ENCODE measurements at regions not wholly inside any gene's neighbourhood (a gene's known extent, or its start where the extent isn't known, plus 50 kb on each side); places are given as distances from the start of the nearest gene placed in this dataset.

- H3K4me1 Mint-ChIP-seq, result no peaks in the 10 kb centered on the region
- peaks cover 22 to 31% (median 26%) of the 10 kb centered on the region in 5 donors for H3K9me3 Mint-ChIP-seq
- Histone ChIP-seq H3K4me1 (ENCODE audit: insufficient read depth, low read length) (no peaks in the 10 kb centered on the region), H3K9me3 (ENCODE audit: low read length) (peaks cover 6% of the 10 kb centered on the region), H3K4me3 (ENCODE audit: low read length) (no peak overlapping the region), H3K27ac (ENCODE audit: low read depth, low read length) (no peak overlapping the region), H3K36me3 (ENCODE audit: insufficient read depth, low read length) (no peaks in the 10 kb centered on the region), H3K27me3 (ENCODE audit: insufficient read depth, low read length, poor library complexity, severe bottlenecking) (no peaks in the 10 kb centered on the region)
- DNase-seq, result no peak
- no peak overlapping the region for H3K27ac Mint-ChIP-seq
- CTCF ChIA-PET, result no interaction called here
- H3K36me3 Mint-ChIP-seq, result peaks cover 0 to 6% (median 0%) of the 10 kb centered on the region in 3 donors
- no peak overlapping the region for H3K4me3 Mint-ChIP-seq
- POLR2A ChIA-PET, result no interaction called here
- peaks cover 6 to 40% of the 10 kb centered on the region in 2 donors for H3K27me3 Mint-ChIP-seq
Observed at GRCh38 chr6:3603340-3604130, 146.7 kb upstream of the SLC22A23 start.

- no peak for DNase-seq
- Histone ChIP-seq H3K36me3 (ENCODE audit: insufficient read depth, low read length) (no peaks in the 10 kb centered on the region), H3K27me3 (ENCODE audit: insufficient read depth, low read length, poor library complexity, severe bottlenecking) (no peaks in the 10 kb centered on the region), H3K4me1 (ENCODE audit: insufficient read depth, low read length) (no peaks in the 10 kb centered on the region), H3K4me3 (ENCODE audit: low read length) (no peak overlapping the region), H3K9me3 (ENCODE audit: low read length) (peaks cover 6% of the 10 kb centered on the region), H3K27ac (ENCODE audit: low read depth, low read length) (no peak overlapping the region)
- H3K4me3 Mint-ChIP-seq, result no peak overlapping the region
- POLR2A ChIA-PET, result no interaction called here
- CTCF ChIA-PET, result no interaction called here
- no peak overlapping the region for H3K27ac Mint-ChIP-seq
- no peaks in the 10 kb centered on the region for H3K4me1 Mint-ChIP-seq
- H3K27me3 Mint-ChIP-seq, result peaks cover 6 to 27% of the 10 kb centered on the region in 2 donors
- H3K36me3 Mint-ChIP-seq, result peaks cover 0 to 6% (median 0%) of the 10 kb centered on the region in 3 donors
- H3K9me3 Mint-ChIP-seq, result peaks cover 22 to 31% (median 26%) of the 10 kb centered on the region in 5 donors
Observed at GRCh38 chr6:3601570-3601969, 144.7 kb upstream of the SLC22A23 start.

- no peak overlapping the region for H3K27ac ChIP-seq (ENCODE audit: low read depth, low read length)
- Mint-ChIP-seq H3K9me3 (peaks cover 17 to 22% (median 20%) of the 10 kb centered on the region in 5 donors), H3K27ac (no peak overlapping the region), H3K27me3 (peaks cover 6 to 29% of the 10 kb centered on the region in 2 donors), H3K36me3 (peaks cover 0 to 4% (median 0%) of the 10 kb centered on the region in 3 donors), H3K4me1 (no peaks in the 10 kb centered on the region), H3K4me3 (no peak overlapping the region)
- ChIA-PET CTCF (no interaction called here), POLR2A (no interaction called here)
- H3K4me3 ChIP-seq (ENCODE audit: low read length), result no peak overlapping the region
- peaks cover 4% of the 10 kb centered on the region for H3K9me3 ChIP-seq (ENCODE audit: low read length)
- H3K4me1 ChIP-seq (ENCODE audit: insufficient read depth, low read length), result no peaks in the 10 kb centered on the region
- no peaks in the 10 kb centered on the region for H3K36me3 ChIP-seq (ENCODE audit: insufficient read depth, low read length)
- no peak for DNase-seq
- H3K27me3 ChIP-seq (ENCODE audit: insufficient read depth, low read length, poor library complexity, severe bottlenecking), result no peaks in the 10 kb centered on the region
Observed at GRCh38 chr6:3597500-3598064, 140.7 kb upstream of the SLC22A23 start.

GRCh38 chr6:3596766-3597165 is 139.9 kb upstream of the SLC22A23 start:
- ChIA-PET POLR2A (no interaction called here), CTCF (no interaction called here)
- no peaks in the 10 kb centered on the region for H3K4me1 Mint-ChIP-seq
- Histone ChIP-seq H3K27me3 (ENCODE audit: insufficient read depth, low read length, poor library complexity, severe bottlenecking) (no peaks in the 10 kb centered on the region), H3K9me3 (ENCODE audit: low read length) (no peaks in the 10 kb centered on the region), H3K36me3 (ENCODE audit: insufficient read depth, low read length) (no peaks in the 10 kb centered on the region), H3K27ac (ENCODE audit: low read depth, low read length) (no peak overlapping the region), H3K4me3 (ENCODE audit: low read length) (no peak overlapping the region), H3K4me1 (ENCODE audit: insufficient read depth, low read length) (no peaks in the 10 kb centered on the region)
- no peak overlapping the region for H3K4me3 Mint-ChIP-seq
- no peaks in the 10 kb centered on the region for H3K36me3 Mint-ChIP-seq
- peaks cover 6 to 26% of the 10 kb centered on the region in 2 donors for H3K27me3 Mint-ChIP-seq
- DNase-seq, result no peak
- H3K27ac Mint-ChIP-seq, result no peak overlapping the region
- H3K9me3 Mint-ChIP-seq, result peaks cover 9 to 14% (median 12%) of the 10 kb centered on the region in 5 donors

- POLR2A ChIA-PET, result no interaction called here
- no peaks in the 10 kb centered on the region for H3K9me3 ChIP-seq (ENCODE audit: low read length)
- H3K36me3 ChIP-seq (ENCODE audit: insufficient read depth, low read length), result no peaks in the 10 kb centered on the region
- no peaks in the 10 kb centered on the region for H3K9me3 Mint-ChIP-seq
- CTCF ChIA-PET, result no interaction called here
- H3K4me1 ChIP-seq (ENCODE audit: insufficient read depth, low read length), result no peaks in the 10 kb centered on the region
- no peaks in the 10 kb centered on the region for H3K4me1 Mint-ChIP-seq
- H3K27me3 ChIP-seq (ENCODE audit: insufficient read depth, low read length, poor library complexity, severe bottlenecking), result no peaks in the 10 kb centered on the region
- no peak overlapping the region for H3K4me3 Mint-ChIP-seq
- H3K27me3 Mint-ChIP-seq, result peaks cover 4 to 22% of the 10 kb centered on the region in 2 donors
- no peak for DNase-seq
- no peaks in the 10 kb centered on the region for H3K36me3 Mint-ChIP-seq
- no peak overlapping the region for H3K4me3 ChIP-seq (ENCODE audit: low read length)
- no peak overlapping the region for H3K27ac ChIP-seq (ENCODE audit: low read depth, low read length)
- H3K27ac Mint-ChIP-seq, result no peak overlapping the region
Observed at GRCh38 chr6:3594201-3594600, 137.4 kb upstream of the SLC22A23 start.

- ChIA-PET POLR2A (no interaction called here), CTCF (no interaction called here)
- Mint-ChIP-seq H3K4me1 (no peaks in the 10 kb centered on the region), H3K27me3 (peaks cover 4 to 24% of the 10 kb centered on the region in 2 donors), H3K36me3 (no peaks in the 10 kb centered on the region), H3K4me3 (no peak overlapping the region), H3K9me3 (peaks cover 0 to 3% (median 0%) of the 10 kb centered on the region in 5 donors), H3K27ac (no peak overlapping the region)
- H3K9me3 ChIP-seq (ENCODE audit: low read length), result no peaks in the 10 kb centered on the region
- DNase-seq, result no peak
- no peaks in the 10 kb centered on the region for H3K36me3 ChIP-seq (ENCODE audit: insufficient read depth, low read length)
- no peaks in the 10 kb centered on the region for H3K4me1 ChIP-seq (ENCODE audit: insufficient read depth, low read length)
- H3K27ac ChIP-seq (ENCODE audit: low read depth, low read length), result no peak overlapping the region
- H3K4me3 ChIP-seq (ENCODE audit: low read length), result no peak overlapping the region
- no peaks in the 10 kb centered on the region for H3K27me3 ChIP-seq (ENCODE audit: insufficient read depth, low read length, poor library complexity, severe bottlenecking)
Observed at GRCh38 chr6:3593161-3593560, 136.3 kb upstream of the SLC22A23 start.

- DNase-seq, result no peak
- Mint-ChIP-seq H3K27ac (no peak overlapping the region), H3K4me3 (no peak overlapping the region), H3K27me3 (peaks cover 4 to 24% of the 10 kb centered on the region in 2 donors), H3K36me3 (no peaks in the 10 kb centered on the region), H3K9me3 (peaks cover 0 to 6% (median 3%) of the 10 kb centered on the region in 5 donors), H3K4me1 (no peaks in the 10 kb centered on the region)
- Histone ChIP-seq H3K4me1 (ENCODE audit: insufficient read depth, low read length) (no peaks in the 10 kb centered on the region), H3K36me3 (ENCODE audit: insufficient read depth, low read length) (no peaks in the 10 kb centered on the region), H3K27ac (ENCODE audit: low read depth, low read length) (no peak overlapping the region), H3K27me3 (ENCODE audit: insufficient read depth, low read length, poor library complexity, severe bottlenecking) (no peaks in the 10 kb centered on the region), H3K9me3 (ENCODE audit: low read length) (no peaks in the 10 kb centered on the region), H3K4me3 (ENCODE audit: low read length) (no peak overlapping the region)
- ChIA-PET CTCF (no interaction called here), POLR2A (no interaction called here)
Observed at GRCh38 chr6:3592371-3592941, 135.6 kb upstream of the SLC22A23 start.

GRCh38 chr6:3591970-3592369 is 135.1 kb upstream of the SLC22A23 start:
- CTCF ChIA-PET, result no interaction called here
- Mint-ChIP-seq H3K4me3 (no peak overlapping the region), H3K27me3 (peaks cover 4 to 29% of the 10 kb centered on the region in 2 donors), H3K36me3 (no peaks in the 10 kb centered on the region), H3K9me3 (peaks cover 0 to 10% (median 7%) of the 10 kb centered on the region in 5 donors), H3K27ac (no peak overlapping the region), H3K4me1 (no peaks in the 10 kb centered on the region)
- Histone ChIP-seq H3K4me1 (ENCODE audit: insufficient read depth, low read length) (no peaks in the 10 kb centered on the region), H3K9me3 (ENCODE audit: low read length) (no peaks in the 10 kb centered on the region), H3K27ac (ENCODE audit: low read depth, low read length) (no peak overlapping the region), H3K36me3 (ENCODE audit: insufficient read depth, low read length) (no peaks in the 10 kb centered on the region), H3K27me3 (ENCODE audit: insufficient read depth, low read length, poor library complexity, severe bottlenecking) (no peaks in the 10 kb centered on the region), H3K4me3 (ENCODE audit: low read length) (no peak overlapping the region)
- DNase-seq, result no peak
- POLR2A ChIA-PET, result no interaction called here
